WTC11 (cell line): ENCODE measurements at regions not wholly inside any gene's neighbourhood (a gene's known extent, or its start where the extent isn't known, plus 50 kb on each side); places are given as distances from the start of the nearest gene placed in this dataset.

Experiments
- ATAC-seq: fragments of 200-7000 bp; cut with Tn5 transposase; 2 replicates; pipeline ENCODE4 v1.10.0; 2021; ENCODE audit warnings: mild to moderate bottlenecking, moderate library complexity
- CTCF ChIA-PET: fragments of 300-600 bp; sonication (Branson Sonifier 250); formaldehyde crosslinking; loops from one replicate; lab custom pipeline; 2021; ENCODE audit warnings: antibody characterized with exemption; lab: Charles Lee
- POLR2A ChIA-PET: fragments of 350-600 bp; sonication (Branson Sonifier 250); formaldehyde crosslinking; loops from one replicate; lab custom pipeline; 2021; ENCODE audit warnings: antibody characterized with exemption; lab: Charles Lee
- DNase-seq: peaks from one replicate; pipeline ENCODE4 v3.0.0; 2021; ENCODE audit warnings: low spot score
- H3K27ac Mint-ChIP-seq: 2 replicates; pipeline ENCODE4 v1.8.0; 2021; ENCODE audit warnings: mixed read lengths
- H3K27me3 Mint-ChIP-seq: 2 replicates; pipeline ENCODE4 v1.8.0; 2021; ENCODE audit warnings: low read depth, mild to moderate bottlenecking, moderate library complexity, mixed read lengths
- H3K36me3 Mint-ChIP-seq: 2 replicates; pipeline ENCODE4 v1.8.0; 2021; ENCODE audit warnings: mixed read lengths
- H3K4me1 Mint-ChIP-seq: 2 replicates; pipeline ENCODE4 v1.8.0; 2022; ENCODE audit warnings: mixed read lengths
- H3K4me3 Mint-ChIP-seq: 2 replicates; pipeline ENCODE4 v1.8.0; 2021; ENCODE audit warnings: mild to moderate bottlenecking, moderate library complexity, mixed read lengths
- H3K9me3 Mint-ChIP-seq: 2 replicates; pipeline ENCODE4 v1.8.0; 2021; ENCODE audit warnings: mixed read lengths
- AR ChIP-seq: fragments of 250-450 bp; sonication (Bioruptor Pico); IDR thresholded peaks from 2 replicates; pipeline ENCODE4 v1.9.0; 2021; ENCODE audit warnings: mild to moderate bottlenecking
- E2F4 ChIP-seq: sonication (generic); formaldehyde crosslinking; IDR thresholded peaks from 2 replicates; pipeline ENCODE4 v1.8.1; 2022; ENCODE audit warnings: low read depth, mild to moderate bottlenecking, moderate library complexity, missing genetic modification reagents, borderline replicate concordance
- ERG ChIP-seq: fragments of 250-450 bp; sonication (Bioruptor Pico); IDR thresholded peaks from 2 replicates; pipeline ENCODE4 v1.8.0; 2021; ENCODE audit warnings: mild to moderate bottlenecking
- KAT7 ChIP-seq: sonication (generic); formaldehyde crosslinking; IDR thresholded peaks from 2 replicates; pipeline ENCODE4 v1.8.1; 2023; ENCODE audit warnings: missing genetic modification reagents, mild to moderate bottlenecking, borderline replicate concordance
- MXD4 ChIP-seq: fragments of 250-450 bp; sonication (Bioruptor Pico); IDR thresholded peaks from 2 replicates; pipeline ENCODE4 v1.8.0; 2021; ENCODE audit warnings: mild to moderate bottlenecking, moderate library complexity, borderline replicate concordance
- NR1H2 ChIP-seq: sonication (generic); formaldehyde crosslinking; IDR thresholded peaks from 2 replicates; pipeline ENCODE4 v1.9.0; 2021; ENCODE audit warnings: mild to moderate bottlenecking, moderate library complexity, missing genetic modification reagents
- RORB ChIP-seq: fragments of 250-450 bp; sonication (Bioruptor Pico); IDR thresholded peaks from 2 replicates; pipeline ENCODE4 v1.9.0; 2021; ENCODE audit warnings: mild to moderate bottlenecking
- SMAD3 ChIP-seq: sonication (generic); formaldehyde crosslinking; IDR thresholded peaks from 2 replicates; pipeline ENCODE4 v1.8.0; 2022; ENCODE audit warnings: missing genetic modification reagents, mild to moderate bottlenecking, borderline replicate concordance
- SOX15 ChIP-seq: fragments of 250-450 bp; sonication (Bioruptor Pico); IDR thresholded peaks from 2 replicates; pipeline ENCODE4 v1.9.0; 2021; ENCODE audit warnings: mild to moderate bottlenecking
- STAT6 ChIP-seq: sonication (generic); formaldehyde crosslinking; conservative IDR thresholded peaks from 2 replicates; pipeline ENCODE4 v1.8.1; 2023; ENCODE audit warnings: mild to moderate bottlenecking, low read depth, missing genetic modification reagents, moderate library complexity
- TCF7 ChIP-seq: sonication (generic); formaldehyde crosslinking; IDR thresholded peaks from 2 replicates; pipeline ENCODE4 v1.8.0; 2022; ENCODE audit warnings: mild to moderate bottlenecking, low read depth, missing genetic modification reagents, moderate library complexity
- ZNF121 ChIP-seq: sonication (generic); formaldehyde crosslinking; IDR thresholded peaks from 2 replicates; pipeline ENCODE4 v1.8.0; 2023; ENCODE audit warnings: missing genetic modification reagents
- ZNF317 ChIP-seq: sonication (generic); formaldehyde crosslinking; IDR thresholded peaks from 2 replicates; pipeline ENCODE4 v1.8.1; 2023; ENCODE audit warnings: low read depth, mild to moderate bottlenecking, moderate library complexity, missing genetic modification reagents, borderline replicate concordance
- ZNF416 ChIP-seq: fragments of 250-450 bp; sonication (Bioruptor Pico); IDR thresholded peaks from 2 replicates; pipeline ENCODE4 v1.9.0; 2021; ENCODE audit warnings: mild to moderate bottlenecking, inconsistent platforms
- TF ChIP-seq, protein P1 (sequence below): sonication (generic); formaldehyde crosslinking; IDR thresholded peaks from 2 replicates; pipeline ENCODE4 v1.8.0; 2023; ENCODE audit warnings: missing genetic modification reagents, mild to moderate bottlenecking, borderline replicate concordance
- TF ChIP-seq, protein P2 (sequence below): fragments of 250-450 bp; sonication (Bioruptor Pico); IDR thresholded peaks from 2 replicates; pipeline ENCODE4 v1.9.0; 2021; ENCODE audit warnings: mild to moderate bottlenecking, borderline replicate concordance
- TF ChIP-seq, protein P3 (sequence below): sonication (generic); formaldehyde crosslinking; IDR thresholded peaks from 2 replicates; pipeline ENCODE4 v1.8.1; 2023; ENCODE audit warnings: mild to moderate bottlenecking, missing genetic modification reagents, moderate library complexity

DNA sequence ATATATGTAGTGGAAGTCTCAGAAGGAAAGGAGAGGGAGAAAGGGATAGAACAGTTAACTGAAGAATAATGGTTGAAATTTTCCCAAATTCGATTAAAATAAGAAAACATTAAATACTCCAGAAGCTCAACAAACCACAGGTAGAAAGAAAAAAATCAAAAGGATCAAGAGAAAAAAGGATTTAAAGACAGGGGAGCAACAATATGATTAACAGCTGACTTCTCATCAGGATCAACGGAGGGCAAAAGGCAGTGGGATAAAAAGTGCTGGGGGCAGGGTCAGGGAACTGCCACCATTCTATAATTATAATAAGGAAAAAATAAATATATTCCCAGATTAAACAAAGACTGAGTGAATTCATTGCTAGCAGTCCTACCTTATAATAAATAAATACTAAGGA, 55.3 kb downstream of the CDKN2C start:
- no peaks in the 10 kb centered on the region for H3K4me1 Mint-ChIP-seq
- no peaks in the 10 kb centered on the region for H3K36me3 Mint-ChIP-seq
- DNase-seq (no peak), ATAC-seq (no peak)
- H3K27ac Mint-ChIP-seq, result no peak overlapping the region
- H3K27me3 Mint-ChIP-seq, result no peaks in the 10 kb centered on the region; the same call in 1 of the 2 replicates
- H3K4me3 Mint-ChIP-seq, result no peak overlapping the region
- peaks cover 12% of the 10 kb centered on the region for H3K9me3 Mint-ChIP-seq
- TF ChIP-seq E2F4 (CRISPR knock-in tag) (no peak), RORB (no peak), MXD4 (CRISPR knock-in tag) (no peak), SOX15 (CRISPR knock-in tag) (no peak), ZNF416 (CRISPR knock-in tag) (no peak), KAT7 (no peak), ZNF121 (no peak), NR1H2 (no peak)
- TF ChIP-seq, protein P1, sequence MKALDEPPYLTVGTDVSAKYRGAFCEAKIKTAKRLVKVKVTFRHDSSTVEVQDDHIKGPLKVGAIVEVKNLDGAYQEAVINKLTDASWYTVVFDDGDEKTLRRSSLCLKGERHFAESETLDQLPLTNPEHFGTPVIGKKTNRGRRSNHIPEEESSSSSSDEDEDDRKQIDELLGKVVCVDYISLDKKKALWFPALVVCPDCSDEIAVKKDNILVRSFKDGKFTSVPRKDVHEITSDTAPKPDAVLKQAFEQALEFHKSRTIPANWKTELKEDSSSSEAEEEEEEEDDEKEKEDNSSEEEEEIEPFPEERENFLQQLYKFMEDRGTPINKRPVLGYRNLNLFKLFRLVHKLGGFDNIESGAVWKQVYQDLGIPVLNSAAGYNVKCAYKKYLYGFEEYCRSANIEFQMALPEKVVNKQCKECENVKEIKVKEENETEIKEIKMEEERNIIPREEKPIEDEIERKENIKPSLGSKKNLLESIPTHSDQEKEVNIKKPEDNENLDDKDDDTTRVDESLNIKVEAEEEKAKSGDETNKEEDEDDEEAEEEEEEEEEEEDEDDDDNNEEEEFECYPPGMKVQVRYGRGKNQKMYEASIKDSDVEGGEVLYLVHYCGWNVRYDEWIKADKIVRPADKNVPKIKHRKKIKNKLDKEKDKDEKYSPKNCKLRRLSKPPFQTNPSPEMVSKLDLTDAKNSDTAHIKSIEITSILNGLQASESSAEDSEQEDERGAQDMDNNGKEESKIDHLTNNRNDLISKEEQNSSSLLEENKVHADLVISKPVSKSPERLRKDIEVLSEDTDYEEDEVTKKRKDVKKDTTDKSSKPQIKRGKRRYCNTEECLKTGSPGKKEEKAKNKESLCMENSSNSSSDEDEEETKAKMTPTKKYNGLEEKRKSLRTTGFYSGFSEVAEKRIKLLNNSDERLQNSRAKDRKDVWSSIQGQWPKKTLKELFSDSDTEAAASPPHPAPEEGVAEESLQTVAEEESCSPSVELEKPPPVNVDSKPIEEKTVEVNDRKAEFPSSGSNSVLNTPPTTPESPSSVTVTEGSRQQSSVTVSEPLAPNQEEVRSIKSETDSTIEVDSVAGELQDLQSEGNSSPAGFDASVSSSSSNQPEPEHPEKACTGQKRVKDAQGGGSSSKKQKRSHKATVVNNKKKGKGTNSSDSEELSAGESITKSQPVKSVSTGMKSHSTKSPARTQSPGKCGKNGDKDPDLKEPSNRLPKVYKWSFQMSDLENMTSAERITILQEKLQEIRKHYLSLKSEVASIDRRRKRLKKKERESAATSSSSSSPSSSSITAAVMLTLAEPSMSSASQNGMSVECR (CRISPR knock-in tag), result no peak
- TF ChIP-seq, protein P2, sequence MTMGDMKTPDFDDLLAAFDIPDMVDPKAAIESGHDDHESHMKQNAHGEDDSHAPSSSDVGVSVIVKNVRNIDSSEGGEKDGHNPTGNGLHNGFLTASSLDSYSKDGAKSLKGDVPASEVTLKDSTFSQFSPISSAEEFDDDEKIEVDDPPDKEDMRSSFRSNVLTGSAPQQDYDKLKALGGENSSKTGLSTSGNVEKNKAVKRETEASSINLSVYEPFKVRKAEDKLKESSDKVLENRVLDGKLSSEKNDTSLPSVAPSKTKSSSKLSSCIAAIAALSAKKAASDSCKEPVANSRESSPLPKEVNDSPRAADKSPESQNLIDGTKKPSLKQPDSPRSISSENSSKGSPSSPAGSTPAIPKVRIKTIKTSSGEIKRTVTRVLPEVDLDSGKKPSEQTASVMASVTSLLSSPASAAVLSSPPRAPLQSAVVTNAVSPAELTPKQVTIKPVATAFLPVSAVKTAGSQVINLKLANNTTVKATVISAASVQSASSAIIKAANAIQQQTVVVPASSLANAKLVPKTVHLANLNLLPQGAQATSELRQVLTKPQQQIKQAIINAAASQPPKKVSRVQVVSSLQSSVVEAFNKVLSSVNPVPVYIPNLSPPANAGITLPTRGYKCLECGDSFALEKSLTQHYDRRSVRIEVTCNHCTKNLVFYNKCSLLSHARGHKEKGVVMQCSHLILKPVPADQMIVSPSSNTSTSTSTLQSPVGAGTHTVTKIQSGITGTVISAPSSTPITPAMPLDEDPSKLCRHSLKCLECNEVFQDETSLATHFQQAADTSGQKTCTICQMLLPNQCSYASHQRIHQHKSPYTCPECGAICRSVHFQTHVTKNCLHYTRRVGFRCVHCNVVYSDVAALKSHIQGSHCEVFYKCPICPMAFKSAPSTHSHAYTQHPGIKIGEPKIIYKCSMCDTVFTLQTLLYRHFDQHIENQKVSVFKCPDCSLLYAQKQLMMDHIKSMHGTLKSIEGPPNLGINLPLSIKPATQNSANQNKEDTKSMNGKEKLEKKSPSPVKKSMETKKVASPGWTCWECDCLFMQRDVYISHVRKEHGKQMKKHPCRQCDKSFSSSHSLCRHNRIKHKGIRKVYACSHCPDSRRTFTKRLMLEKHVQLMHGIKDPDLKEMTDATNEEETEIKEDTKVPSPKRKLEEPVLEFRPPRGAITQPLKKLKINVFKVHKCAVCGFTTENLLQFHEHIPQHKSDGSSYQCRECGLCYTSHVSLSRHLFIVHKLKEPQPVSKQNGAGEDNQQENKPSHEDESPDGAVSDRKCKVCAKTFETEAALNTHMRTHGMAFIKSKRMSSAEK (CRISPR knock-in tag), result no peak
- POLR2A ChIA-PET, result no interaction called here
- CTCF ChIA-PET, result no interaction called here

DNA sequence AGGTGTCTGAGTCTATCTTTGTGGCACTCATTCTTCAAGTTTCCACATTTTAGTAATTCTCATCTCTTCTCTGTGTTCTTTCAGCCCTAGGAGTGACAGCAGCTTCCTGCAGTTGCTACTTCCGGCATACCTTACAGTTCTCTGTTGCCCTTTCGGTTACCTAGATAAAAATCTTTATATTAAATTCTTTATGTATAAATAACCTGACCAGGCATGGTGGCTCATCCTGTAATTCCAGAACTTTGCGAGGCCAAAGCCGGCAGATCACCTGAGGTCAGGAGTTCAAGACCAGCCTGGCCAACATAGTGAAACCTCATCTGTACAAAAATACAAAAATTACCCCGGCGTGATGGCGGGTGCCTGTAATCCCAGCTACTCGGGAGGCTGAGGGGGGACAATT, 62.9 kb downstream of the CDKN2C start:
- H3K27ac Mint-ChIP-seq, result no peak overlapping the region
- TF ChIP-seq ZNF317 (CRISPR knock-in tag) (no peak), SMAD3 (CRISPR knock-in tag) (no peak), TCF7 (CRISPR knock-in tag) (no peak), STAT6 (CRISPR knock-in tag) (no peak), AR (CRISPR knock-in tag) (no peak), ERG (CRISPR knock-in tag) (no peak)
- TF ChIP-seq, protein P3, sequence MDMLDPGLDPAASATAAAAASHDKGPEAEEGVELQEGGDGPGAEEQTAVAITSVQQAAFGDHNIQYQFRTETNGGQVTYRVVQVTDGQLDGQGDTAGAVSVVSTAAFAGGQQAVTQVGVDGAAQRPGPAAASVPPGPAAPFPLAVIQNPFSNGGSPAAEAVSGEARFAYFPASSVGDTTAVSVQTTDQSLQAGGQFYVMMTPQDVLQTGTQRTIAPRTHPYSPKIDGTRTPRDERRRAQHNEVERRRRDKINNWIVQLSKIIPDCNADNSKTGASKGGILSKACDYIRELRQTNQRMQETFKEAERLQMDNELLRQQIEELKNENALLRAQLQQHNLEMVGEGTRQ (CRISPR knock-in tag), result no peak
- TF ChIP-seq, all 79 proteins: peak for 0
- ATAC-seq (no peak), DNase-seq (no peak)
- Mint-ChIP-seq H3K9me3 (no peaks in the 10 kb centered on the region), H3K4me1 (no peaks in the 10 kb centered on the region), H3K27me3 (no peaks in the 10 kb centered on the region), H3K36me3 (no peaks in the 10 kb centered on the region), H3K4me3 (no peak overlapping the region)
- ChIA-PET POLR2A (no interaction called here), CTCF (no interaction called here)
